Tibial nerve (tissue), 4 donors: ENCODE measurements at regions not wholly inside any gene's neighbourhood (a gene's known extent, or its start where the extent isn't known, plus 50 kb on each side); places are given as distances from the start of the nearest gene placed in this dataset.

Source experiments
- CTCF ChIP-seq, 5 experiments: fragments of 200-600 bp in 3 of 5; fragments of 450-650 bp in 2 of 5; sonication (generic) in 3 of 5; IDR thresholded peaks; one replicate each; pipeline ENCODE4 v1.5.1; 2016 to 2019; ENCODE audit warnings: antibody characterized with exemption in 5 of 5, mild to moderate bottlenecking in 3 of 5, moderate library complexity in 2 of 5
- EP300 ChIP-seq, 2 donors: sonication (generic); formaldehyde crosslinking; IDR thresholded peaks; one replicate each; pipeline ENCODE4 v1.6.1; 2017; ENCODE audit warnings: antibody characterized with exemption in 2 of 2, mild to moderate bottlenecking in 1 of 2
- POLR2A ChIP-seq, 2 donors: fragments of 450-650 bp; IDR thresholded peaks; one replicate each; pipeline ENCODE4 v1.6.1; 2017; ENCODE audit warnings: antibody characterized with exemption in 2 of 2, mild to moderate bottlenecking in 2 of 2, moderate library complexity in 2 of 2

GRCh38 chr12:116443821-116444589 lies 115.2 kb upstream of the MAP1LC3B2 start:
- TF ChIP-seq CTCF (IDR thresholded peaks at IDR 0.05), result no peak
- TF ChIP-seq POLR2A (IDR thresholded peaks at IDR 0.05), result no peak
- no peak for TF ChIP-seq EP300 (IDR thresholded peaks at IDR 0.05)
